HepG2 (cell line): ENCODE measurements at regions not wholly inside any gene's neighbourhood (a gene's known extent, or its start where the extent isn't known, plus 50 kb on each side); places are given as distances from the start of the nearest gene placed in this dataset.

Experiments used
- ATAC-seq: fragments of 200-7000 bp; cut with Tn5 transposase; 3 replicates; pipeline ENCODE4 v1.9.1; 2020; ENCODE audit warnings: mild to moderate bottlenecking, moderate library complexity
- BruUV-seq: library from RNA; stranded (reverse); fragments of 400-500 nt; replicated peaks from 2 replicates; lab custom pipeline; 2021; lab: Mats Ljungman, UMichigan
- CTCF ChIA-PET: fragments of 300-600 bp; formaldehyde crosslinking; extraction: SDS; loops from one replicate; lab custom pipeline; 2021; ENCODE audit warnings: low total read pairs, inconsistent platforms, low intra/inter-chr PET ratio; lab: Yijun Ruan, JAX
- POLR2A ChIA-PET: fragments of 350-600 bp; sonication (Branson Sonifier 250); formaldehyde crosslinking; loops from one replicate; lab custom pipeline; 2020; ENCODE audit warnings: antibody characterized with exemption, inconsistent platforms; lab: Yijun Ruan, JAX
- DNase-seq: peaks from one replicate; pipeline ENCODE4 v3.0.0-alpha.2; 2015; ENCODE audit warnings: low spot score
- FAIRE-seq: peaks from 3 replicates; lab custom pipeline; 2011; peaks lifted over from hg19 to GRCh38; lab: Jason Lieb, UNC
- H2AFZ ChIP-seq: one replicate; pipeline ENCODE4 v1.6.1; 2011; ENCODE audit warnings: low read length, inconsistent platforms
- H3K27ac ChIP-seq: fragments of 300-600 bp; 3 replicates; pipeline ENCODE4 v1.8.0; 2011; ENCODE audit warnings: mixed run types, mild to moderate bottlenecking, mixed read lengths, low read length, inconsistent platforms; ENCODE audit not compliant: insufficient read depth; ENCODE audit errors: extremely low read length
- H3K27me3 ChIP-seq, 2 experiments: fragments of 200-600 bp in 1 of 2; 2 replicates in 1 of 2; 3 replicates in 1 of 2; pipeline versions ENCODE4 v1.6.0 to v1.8.0; 2011; ENCODE audit warnings: low read length in 2 of 2, mild to moderate bottlenecking in 2 of 2, moderate library complexity in 2 of 2, inconsistent platforms in 1 of 2; ENCODE audit not compliant: insufficient read depth in 2 of 2, control insufficient read depth in 1 of 2
- H3K36me3 ChIP-seq, 2 experiments: fragments of 200-600 bp in 1 of 2; replicated peaks in 1 of 2; 2 replicates in 1 of 2; 3 replicates in 1 of 2; pipeline versions ENCODE4 v1.5.1 to v1.8.0; 2011; ENCODE audit warnings: low read length in 2 of 2, inconsistent platforms in 1 of 2; ENCODE audit not compliant: insufficient read depth in 2 of 2, control insufficient read depth in 1 of 2
- H3K4me1 ChIP-seq: 2 replicates; pipeline ENCODE4 v1.5.1; 2012; ENCODE audit warnings: low read length, inconsistent platforms; ENCODE audit not compliant: insufficient read depth
- H3K4me2 ChIP-seq: 2 replicates; pipeline ENCODE4 v1.6.0; 2011; ENCODE audit warnings: low read depth, low read length, inconsistent platforms
- H3K4me3 ChIP-seq, 3 experiments: fragments of 200-600 bp in 1 of 3; sonication (generic), shearing (Covaris generic) in 1 of 3; replicated peaks in 1 of 3; 2 replicates each; pipeline ENCODE4 v1.5.1; 2011 to 2016; ENCODE audit warnings: low read length in 3 of 3, inconsistent platforms in 2 of 3, low read depth in 2 of 3, mild to moderate bottlenecking in 2 of 3, control low read depth in 1 of 3, mixed read lengths in 1 of 3; ENCODE audit not compliant: insufficient read depth in 1 of 3
- H3K79me2 ChIP-seq: one replicate; pipeline ENCODE4 v1.6.1; 2011; ENCODE audit warnings: low read length, inconsistent platforms; ENCODE audit not compliant: insufficient read depth
- H3K9ac ChIP-seq: 2 replicates; pipeline ENCODE4 v1.6.0; 2011; ENCODE audit warnings: mild to moderate bottlenecking, low read depth, low read length, inconsistent platforms; ENCODE audit not compliant: insufficient read depth
- H3K9me3 ChIP-seq: 2 replicates; pipeline ENCODE4 v1.5.1; 2012; ENCODE audit warnings: mild to moderate bottlenecking, low read length
- H4K20me1 ChIP-seq: 2 replicates; pipeline ENCODE4 v1.6.0; 2011; ENCODE audit warnings: inconsistent platforms, mild to moderate bottlenecking, low read length, moderate library complexity; ENCODE audit not compliant: insufficient read depth
- FOXC1 ChIP-seq: sonication (generic); formaldehyde crosslinking; IDR thresholded peaks from 2 replicates; pipeline ENCODE4 v1.8.0; 2022; ENCODE audit warnings: mild to moderate bottlenecking, missing genetic modification reagents, borderline replicate concordance
- HOXA5 ChIP-seq: sonication (generic); formaldehyde crosslinking; IDR thresholded peaks from 2 replicates; pipeline ENCODE4 v1.4.0; 2020; ENCODE audit warnings: missing genetic modification reagents
- PATZ1 ChIP-seq: sonication (generic); formaldehyde crosslinking; IDR thresholded peaks from 2 replicates; pipeline ENCODE4 v1.4.0; 2020; ENCODE audit warnings: missing genetic modification reagents
- RFXANK ChIP-seq: IDR thresholded peaks from 2 replicates; pipeline ENCODE4 v1.6.1; 2016
- SMARCE1 ChIP-seq: fragments of 450-650 bp; IDR thresholded peaks from 2 replicates; pipeline ENCODE4 v1.6.1; 2017; ENCODE audit warnings: borderline replicate concordance
- SNRNP70 ChIP-seq: fragments of 200-400 bp; formaldehyde crosslinking; IDR thresholded peaks from 2 replicates; pipeline ENCODE4 v1.6.1; 2017; ENCODE audit warnings: mild to moderate bottlenecking, low read depth, low read length, moderate library complexity
- SRF ChIP-seq: IDR thresholded peaks from 2 replicates; pipeline ENCODE4 v1.6.1; 2011; ENCODE audit warnings: mild to moderate bottlenecking, low read depth, low read length, moderate library complexity
- TGIF2 ChIP-seq: IDR thresholded peaks from 2 replicates; pipeline ENCODE4 v1.6.1; 2016; ENCODE audit warnings: control low read depth, missing compliant biosample characterization
- ZFY ChIP-seq: sonication (generic); formaldehyde crosslinking; IDR thresholded peaks from 2 replicates; pipeline ENCODE4 v1.4.0; 2020; ENCODE audit warnings: missing genetic modification reagents
- ZNF589 ChIP-seq: sonication (generic); formaldehyde crosslinking; conservative IDR thresholded peaks from 2 replicates; pipeline ENCODE4 v1.8.0; 2022; ENCODE audit warnings: mild to moderate bottlenecking, moderate library complexity, missing genetic modification reagents
- ZSCAN9 ChIP-seq: IDR thresholded peaks from 2 replicates; pipeline ENCODE4 v1.6.1; 2016; ENCODE audit warnings: borderline replicate concordance
- WGBS: methylation state at CpG from one replicate; pipeline ENCODE4 v1.1.6; 2017; ENCODE audit warnings: low lambda C conversion rate; 5-methylcytosine and 5-hydroxymethylcytosine counted together
- in situ Hi-C: cut with HindIII; loops from 2 replicates; pipeline ENCODE4 v1.10.0; 2017; ENCODE audit warnings: low pct_unique_long_range_greater_than_20kb; ENCODE audit not compliant: extremely low pct_ligation_motif_present
- intact Hi-C: fragments of 100-400 bp; cut with micrococcal nuclease; formaldehyde crosslinking; loops from one replicate; pipeline ENCODE4 v1.10.0; 2022; ENCODE audit not compliant: unreplicated experiment

- intact Hi-C loops: no loop called here
- Histone ChIP-seq H3K79me2 (no peaks in the 10 kb centered on the region), H3K27ac (no peak overlapping the region), H3K36me3 (no peaks in the 10 kb centered on the region), H3K9ac (no peak overlapping the region), H3K4me2 (no peak overlapping the region), H3K27me3 (no peaks in the 10 kb centered on the region), H3K9me3 (peaks cover 74% of the 10 kb centered on the region), H4K20me1 (no peaks in the 10 kb centered on the region), H2AFZ (no peak overlapping the region), H3K4me3 (no peak overlapping the region), H3K4me1 (no peaks in the 10 kb centered on the region)
- BruUV-seq: no TSS peak
- CTCF ChIA-PET: no interaction called here
- POLR2A ChIA-PET: no interaction called here
- in situ Hi-C loops: no loop called here
- TF ChIP-seq FOXC1 (CRISPR knock-in tag): no peak
- no peak for TF ChIP-seq SRF
- no peak for TF ChIP-seq HOXA5 (CRISPR knock-in tag)
- no peak for DNase-seq
- no peak for FAIRE-seq
- no peak for ATAC-seq
- WGBS: 21% methylated on average over 2 of the region's 2 CpGs
Measured at GRCh38 chr4:133960975-133961374, 240.6 kb downstream of the PABPC4L start.

GRCh38 chr4:133943081-133943480 is 258.5 kb downstream of the PABPC4L start:
- CTCF ChIA-PET: no interaction called here
- no peak for TF ChIP-seq ZSCAN9
- no peak for TF ChIP-seq ZNF589 (CRISPR knock-in tag)
- TF ChIP-seq SMARCE1: no peak
- no peak for TF ChIP-seq ZFY (CRISPR knock-in tag)
- TF ChIP-seq PATZ1 (CRISPR knock-in tag): no peak
- TF ChIP-seq TGIF2 (CRISPR knock-in tag): no peak
- TF ChIP-seq SNRNP70: no peak
- no peak for TF ChIP-seq RFXANK (CRISPR knock-in tag)
- Histone ChIP-seq H3K27ac (no peak overlapping the region), H3K36me3 (no peaks in the 10 kb centered on the region), H3K4me3 (no peak overlapping the region), H3K9me3 (no peaks in the 10 kb centered on the region; the same call in 1 of the 2 replicates), H3K4me1 (no peaks in the 10 kb centered on the region), H3K9ac (no peak overlapping the region), H3K4me2 (no peak overlapping the region), H3K79me2 (no peaks in the 10 kb centered on the region), H2AFZ (no peak overlapping the region), H3K27me3 (no peaks in the 10 kb centered on the region; a peak in 1 of 5 replicates), H4K20me1 (no peaks in the 10 kb centered on the region)
- POLR2A ChIA-PET: no interaction called here
- intact Hi-C loops: no loop called here
- no peak for FAIRE-seq
- WGBS: 0% methylated on average over 1 of the region's 1 CpG
- no peak for DNase-seq
- no peak for ATAC-seq
- BruUV-seq: no TSS peak
- in situ Hi-C loops: no loop called here
